ENCODE measurements at regions not wholly inside any gene's neighbourhood (a gene's known extent, or its start where the extent isn't known, plus 50 kb on each side); places are given as distances from the start of the nearest gene placed in this dataset.

DNA sequence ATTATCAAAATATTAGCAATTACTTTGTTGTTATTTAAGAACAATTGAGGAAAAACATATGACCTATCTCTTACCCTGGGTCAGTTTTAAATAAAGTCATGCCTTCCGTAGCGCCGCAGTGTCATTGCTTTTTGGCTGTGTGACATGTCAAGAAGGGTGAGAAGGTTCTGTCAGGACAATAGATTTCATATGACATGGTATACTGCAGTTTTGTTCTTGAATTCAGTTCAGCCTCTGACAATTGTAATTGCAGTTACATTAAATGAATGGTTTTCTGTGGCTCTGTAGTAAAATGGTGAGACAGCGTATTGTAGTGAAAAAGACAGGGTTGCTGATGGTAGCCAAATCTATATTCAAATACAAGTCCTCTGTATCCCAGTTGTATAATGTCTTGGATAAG is 307.2 kb downstream of the CDH2 start:
- CTCF ChIA-PET = no interaction called here

DNA sequence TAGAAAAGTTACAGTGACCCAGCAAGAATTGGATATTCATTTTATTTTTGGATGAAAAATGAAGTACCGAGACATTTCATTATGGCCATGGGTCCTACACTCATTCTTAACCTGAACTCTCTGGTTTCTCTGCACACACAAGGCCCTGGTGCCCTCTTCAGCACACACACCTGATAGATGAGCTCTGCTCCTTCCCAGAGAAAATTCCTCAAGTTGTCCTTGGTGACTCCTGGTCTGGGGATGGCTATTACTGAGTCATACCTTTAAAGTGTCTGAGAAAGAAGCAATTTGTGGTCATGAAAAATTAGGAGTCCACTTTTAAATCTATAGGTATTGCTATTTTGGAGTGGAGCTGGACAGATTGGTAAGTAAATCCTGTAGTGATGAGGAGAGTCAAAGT is 311.5 kb downstream of the CDH2 start:
- ChIA-PET CTCF (interaction anchor here (1.3 kb wide), 1 partner anchor 9 kb away, joined by 5 read pairs; no protein-coding TSS in a partner anchor), POLR2A (no interaction called here)

More for the DNA sequence above, 307.2 kb downstream of the CDH2 start:
- Histone ChIP-seq H3K4me3 (replicated peaks in 1 of 3; ENCODE audit: insufficient read depth in 1 of 3, low read depth in 1 of 3, low read length in 3 of 3) (no peak overlapping the region), H3K9ac (replicated peaks; ENCODE audit: extremely low read depth, insufficient read depth, low read length) (no peak overlapping the region), H4K20me1 (replicated peaks; ENCODE audit: control insufficient read depth, extremely low read depth, insufficient read depth, low read length) (no peaks in the 10 kb centered on the region), H3K9me3 (replicated peaks; ENCODE audit: control insufficient read depth, insufficient read depth, low read length) (no peaks in the 10 kb centered on the region), H3K27me3 (ENCODE audit: control insufficient read depth in 2 of 2, insufficient read depth in 2 of 2, low read length in 2 of 2) (no peaks in the 10 kb centered on the region), H3K9me1 (replicated peaks; ENCODE audit: control insufficient read depth, extremely low read depth, insufficient read depth, low read length) (no peaks in the 10 kb centered on the region), H3K36me3 (ENCODE audit: control insufficient read depth in 2 of 2, extremely low read depth in 1 of 2, insufficient read depth in 2 of 2, low read length in 2 of 2) (no peaks in the 10 kb centered on the region), H3K4me1 (ENCODE audit: control insufficient read depth, extremely low read depth, insufficient read depth, low read length) (no peaks in the 10 kb centered on the region), H3K27ac (ENCODE audit: insufficient read depth, low read depth, low read length) (no peak overlapping the region), H3K79me2 (ENCODE audit: control insufficient read depth, insufficient read depth, low read length) (no peaks in the 10 kb centered on the region), H3K4me2 (ENCODE audit: insufficient read depth, low read length) (no peak overlapping the region), H2AFZ (ENCODE audit: low read depth, low read length) (no peak overlapping the region)
- intact Hi-C loops (cut with micrococcal nuclease) (no loop called here), dilution Hi-C loops (cut with MboI; ENCODE audit: extremely low pct_ligation_motif_present, low sequenced_read_pairs) (no loop called here)
- POLR2A ChIA-PET = no interaction called here
- TF ChIP-seq, protein P1, sequence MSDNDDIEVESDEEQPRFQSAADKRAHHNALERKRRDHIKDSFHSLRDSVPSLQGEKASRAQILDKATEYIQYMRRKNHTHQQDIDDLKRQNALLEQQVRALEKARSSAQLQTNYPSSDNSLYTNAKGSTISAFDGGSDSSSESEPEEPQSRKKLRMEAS (IDR thresholded peaks at IDR 0.05; ENCODE audit: insufficient read depth, insufficient read length) = no peak
- TF ChIP-seq EZH2 (IDR thresholded peaks at IDR 0.05; ENCODE audit: borderline replicate concordance, low read depth, low read length, severe bottlenecking) = no peak
- TF ChIP-seq POLR2A (IDR thresholded peaks at IDR 0.05; ENCODE audit: low read depth, low read length) = no peak
- no peak for TF ChIP-seq POLR2AphosphoS5 (IDR thresholded peaks at IDR 0.05; ENCODE audit: insufficient read depth, low read depth, low read length)
- TF ChIP-seq MYC (IDR thresholded peaks at IDR 0.05; ENCODE audit: low read depth, low read length) = no peak
- no peak for TF ChIP-seq GATA2 (IDR thresholded peaks at IDR 0.05; ENCODE audit: insufficient read depth, insufficient read length, low read depth, low read length)
- no TSS peak for BruUV-seq (replicated peaks)
- DNase-seq (ENCODE audit: low read depth, low spot score) (no peak), FAIRE-seq (no peak)

More for the DNA sequence above, 311.5 kb downstream of the CDH2 start:
- dilution Hi-C loops (cut with MboI; ENCODE audit: extremely low pct_ligation_motif_present, low sequenced_read_pairs) (no loop called here), intact Hi-C loops (cut with micrococcal nuclease) (no loop called here)
- no peak for TF ChIP-seq FOS (IDR thresholded peaks at IDR 0.05; ENCODE audit: borderline replicate concordance, insufficient read depth, low read length)
- no peak for TF ChIP-seq POLR2AphosphoS5 (IDR thresholded peaks at IDR 0.05; ENCODE audit: insufficient read depth, low read depth, low read length)
- no peak for TF ChIP-seq POLR2A (IDR thresholded peaks at IDR 0.05; ENCODE audit: low read depth, low read length)
- TF ChIP-seq, protein P1 (IDR thresholded peaks at IDR 0.05; ENCODE audit: insufficient read depth, insufficient read length) = no peak
- no peak for TF ChIP-seq JUN (IDR thresholded peaks at IDR 0.05; ENCODE audit: borderline replicate concordance, insufficient read depth, insufficient read length, low read depth)
- no peak for TF ChIP-seq EZH2 (IDR thresholded peaks at IDR 0.05; ENCODE audit: borderline replicate concordance, low read depth, low read length, severe bottlenecking)
- TF ChIP-seq GATA2 (IDR thresholded peaks at IDR 0.05; ENCODE audit: insufficient read depth, insufficient read length, low read depth, low read length) = no peak
- TF ChIP-seq, protein P2, sequence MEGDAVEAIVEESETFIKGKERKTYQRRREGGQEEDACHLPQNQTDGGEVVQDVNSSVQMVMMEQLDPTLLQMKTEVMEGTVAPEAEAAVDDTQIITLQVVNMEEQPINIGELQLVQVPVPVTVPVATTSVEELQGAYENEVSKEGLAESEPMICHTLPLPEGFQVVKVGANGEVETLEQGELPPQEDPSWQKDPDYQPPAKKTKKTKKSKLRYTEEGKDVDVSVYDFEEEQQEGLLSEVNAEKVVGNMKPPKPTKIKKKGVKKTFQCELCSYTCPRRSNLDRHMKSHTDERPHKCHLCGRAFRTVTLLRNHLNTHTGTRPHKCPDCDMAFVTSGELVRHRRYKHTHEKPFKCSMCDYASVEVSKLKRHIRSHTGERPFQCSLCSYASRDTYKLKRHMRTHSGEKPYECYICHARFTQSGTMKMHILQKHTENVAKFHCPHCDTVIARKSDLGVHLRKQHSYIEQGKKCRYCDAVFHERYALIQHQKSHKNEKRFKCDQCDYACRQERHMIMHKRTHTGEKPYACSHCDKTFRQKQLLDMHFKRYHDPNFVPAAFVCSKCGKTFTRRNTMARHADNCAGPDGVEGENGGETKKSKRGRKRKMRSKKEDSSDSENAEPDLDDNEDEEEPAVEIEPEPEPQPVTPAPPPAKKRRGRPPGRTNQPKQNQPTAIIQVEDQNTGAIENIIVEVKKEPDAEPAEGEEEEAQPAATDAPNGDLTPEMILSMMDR (IDR thresholded peaks at IDR 0.05; ENCODE audit: extremely low read depth in 1 of 2, insufficient read depth in 1 of 2, low read depth in 1 of 2, low read length in 2 of 2) = no peak
- TF ChIP-seq MYC (IDR thresholded peaks at IDR 0.05; ENCODE audit: low read depth, low read length) = no peak
- no peak overlapping the region for H3K9ac ChIP-seq (replicated peaks; ENCODE audit: extremely low read depth, insufficient read depth, low read length)
- no peaks in the 10 kb centered on the region for H3K79me2 ChIP-seq (ENCODE audit: control insufficient read depth, insufficient read depth, low read length)
- FAIRE-seq = no peak
- no peaks in the 10 kb centered on the region for H3K9me3 ChIP-seq (replicated peaks; ENCODE audit: control insufficient read depth, insufficient read depth, low read length)
- no peaks in the 10 kb centered on the region for H3K9me1 ChIP-seq (replicated peaks; ENCODE audit: control insufficient read depth, extremely low read depth, insufficient read depth, low read length)
- no peaks in the 10 kb centered on the region for H3K36me3 ChIP-seq (ENCODE audit: control insufficient read depth in 2 of 2, extremely low read depth in 1 of 2, insufficient read depth in 2 of 2, low read length in 2 of 2)
- H3K4me3 ChIP-seq (replicated peaks in 1 of 3; ENCODE audit: insufficient read depth in 1 of 3, low read depth in 1 of 3, low read length in 3 of 3) = no peak overlapping the region
- H3K4me1 ChIP-seq (ENCODE audit: control insufficient read depth, extremely low read depth, insufficient read depth, low read length) = no peaks in the 10 kb centered on the region
- H2AFZ ChIP-seq (ENCODE audit: low read depth, low read length) = no peak overlapping the region
- H3K4me2 ChIP-seq (ENCODE audit: insufficient read depth, low read length) = no peak overlapping the region
- H3K27me3 ChIP-seq (ENCODE audit: control insufficient read depth in 2 of 2, insufficient read depth in 2 of 2, low read length in 2 of 2) = no peaks in the 10 kb centered on the region
- H4K20me1 ChIP-seq (replicated peaks; ENCODE audit: control insufficient read depth, extremely low read depth, insufficient read depth, low read length) = no peaks in the 10 kb centered on the region
- no peak overlapping the region for H3K27ac ChIP-seq (ENCODE audit: insufficient read depth, low read depth, low read length)
- no peak for DNase-seq (ENCODE audit: low read depth, low spot score)
- BruUV-seq (replicated peaks) = no TSS peak
